Uterus (tissue), 2 donors: ENCODE measurements at regions not wholly inside any gene's neighbourhood (a gene's known extent, or its start where the extent isn't known, plus 50 kb on each side); places are given as distances from the start of the nearest gene placed in this dataset.

Source experiments
- CTCF ChIP-seq, 4 experiments: fragments of 200-600 bp in 2 of 4; fragments of 450-650 bp in 2 of 4; sonication (generic) in 2 of 4; IDR thresholded peaks; one replicate each; pipeline ENCODE4 v1.5.1; 2016 to 2019; ENCODE audit warnings: antibody characterized with exemption in 4 of 4, mild to moderate bottlenecking in 2 of 4, moderate library complexity in 1 of 4
- POLR2A ChIP-seq, 2 donors: fragments of 450-650 bp; IDR thresholded peaks; one replicate each; pipeline ENCODE4 v1.6.1; 2016; ENCODE audit warnings: antibody characterized with exemption in 2 of 2, mild to moderate bottlenecking in 1 of 2, moderate library complexity in 1 of 2

GRCh38 chr10:52499281-52499680, 185.2 kb downstream of the DKK1 start:
- TF ChIP-seq CTCF (IDR thresholded peaks at IDR 0.05) (no peak), POLR2A (IDR thresholded peaks at IDR 0.05) (no peak)
